Neural progenitor cell (in vitro differentiated cells): ENCODE measurements at regions not wholly inside any gene's neighbourhood (a gene's known extent, or its start where the extent isn't known, plus 50 kb on each side); places are given as distances from the start of the nearest gene placed in this dataset.
"Not testable (repeated sequence)": the region's sequence is repeated elsewhere in the genome, so short reads cannot be mapped to it uniquely, and the experiment has no call there.

Experiments
- DNase-seq: peaks from one replicate; pipeline ENCODE4 v3.0.0-alpha.2; 2016; ENCODE audit warnings: low spot score
- H2AFZ ChIP-seq: fragments of 200-600 bp; sonication (generic); replicated peaks from 2 replicates; pipeline ENCODE4 v1.6.1; 2016; ENCODE audit warnings: antibody characterized with exemption
- H3F3A ChIP-seq: fragments of 200-600 bp; sonication (generic); 2 replicates; pipeline ENCODE4 v1.6.1; 2016; ENCODE audit warnings: antibody characterized with exemption, low read depth
- H3K27ac ChIP-seq: fragments of 200-600 bp; sonication (generic); 2 replicates; pipeline ENCODE4 v1.5.1; 2016; ENCODE audit warnings: mild to moderate bottlenecking
- H3K27me3 ChIP-seq: fragments of 200-600 bp; sonication (generic); 2 replicates; pipeline ENCODE4 v1.6.1; 2016; ENCODE audit warnings: mild to moderate bottlenecking, moderate library complexity
- H3K36me3 ChIP-seq: fragments of 200-600 bp; sonication (generic); 2 replicates; pipeline ENCODE4 v1.5.1; 2016
- H3K4me1 ChIP-seq: fragments of 200-600 bp; sonication (generic); 2 replicates; pipeline ENCODE4 v1.6.1; 2016; ENCODE audit warnings: mixed run types
- H3K4me2 ChIP-seq: fragments of 200-600 bp; sonication (generic); 2 replicates; pipeline ENCODE4 v1.6.1; 2016
- H3K4me3 ChIP-seq: fragments of 200-600 bp; sonication (generic); 2 replicates; pipeline ENCODE4 v1.5.1; 2016
- H3K79me2 ChIP-seq: fragments of 200-600 bp; sonication (generic); 2 replicates; pipeline ENCODE4 v1.6.1; 2016; ENCODE audit warnings: low read depth
- H3K9ac ChIP-seq: fragments of 200-600 bp; sonication (generic); 2 replicates; pipeline ENCODE4 v1.6.1; 2016
- H3K9me3 ChIP-seq: fragments of 200-600 bp; sonication (generic); 2 replicates; pipeline ENCODE4 v1.5.1; 2016; ENCODE audit warnings: low read depth
- H4K20me1 ChIP-seq: fragments of 200-600 bp; sonication (generic); 2 replicates; pipeline ENCODE4 v1.6.1; 2016; ENCODE audit warnings: low read depth
- H3K27ac Mint-ChIP-seq: 3 replicates; pipeline ENCODE4 v1.8.0; 2021; ENCODE audit warnings: mixed read lengths
- H3K27me3 Mint-ChIP-seq: 2 replicates; pipeline ENCODE4 v1.8.0; 2022; ENCODE audit warnings: low read depth, mild to moderate bottlenecking, inconsistent platforms, moderate library complexity, mixed read lengths; ENCODE audit not compliant: insufficient read depth
- H3K36me3 Mint-ChIP-seq: 3 replicates; pipeline ENCODE4 v1.8.0; 2021; ENCODE audit warnings: mixed read lengths
- H3K4me1 Mint-ChIP-seq: 3 replicates; pipeline ENCODE4 v1.8.0; 2021; ENCODE audit warnings: mixed read lengths
- H3K4me3 Mint-ChIP-seq: 3 replicates; pipeline ENCODE4 v1.8.0; 2021; ENCODE audit warnings: mild to moderate bottlenecking, moderate library complexity, mixed read lengths
- H3K9me3 Mint-ChIP-seq: 3 replicates; pipeline ENCODE4 v1.8.0; 2020; ENCODE audit warnings: mixed read lengths
- EZH2 ChIP-seq: fragments of 200-600 bp; sonication (generic); IDR thresholded peaks from 2 replicates; pipeline ENCODE4 v1.6.1; 2017; ENCODE audit warnings: antibody characterized with exemption, mild to moderate bottlenecking, moderate library complexity
- EZH2phosphoT487 ChIP-seq: fragments of 200-600 bp; sonication (generic); IDR thresholded peaks from 2 replicates; pipeline ENCODE4 v1.6.1; 2017; ENCODE audit warnings: antibody characterized with exemption
- TF ChIP-seq, protein P1 (sequence below): fragments of 200-600 bp; sonication (generic); IDR thresholded peaks from 2 replicates; pipeline ENCODE4 v1.5.1; 2017; ENCODE audit warnings: antibody characterized with exemption, mild to moderate bottlenecking

GRCh38 chr5:99404764-99405302 is 476.0 kb upstream of the CHD1 start:
- H4K20me1 ChIP-seq, H3K27ac Mint-ChIP-seq: not testable (repeated sequence)

GRCh38 chr5:99400571-99400970 is 471.8 kb upstream of the CHD1 start:
- peaks cover 13% of the 10 kb centered on the region for H3K4me1 Mint-ChIP-seq
- DNase-seq, H3K27ac ChIP-seq: not testable (repeated sequence)

More at GRCh38 chr5:99404764-99405302, 476.0 kb upstream of the CHD1 start:
- not testable (repeated sequence) for H3K27me3 Mint-ChIP-seq, H3K4me1 ChIP-seq, H3K4me3 ChIP-seq, H3K9ac ChIP-seq, H3K4me2 ChIP-seq, H3K9me3 Mint-ChIP-seq, H3K27me3 ChIP-seq, H2AFZ ChIP-seq, H3K9me3 ChIP-seq, H3K79me2 ChIP-seq, H3K36me3 ChIP-seq, DNase-seq, H3K27ac ChIP-seq, H3F3A ChIP-seq, H3K4me3 Mint-ChIP-seq, H3K4me1 Mint-ChIP-seq, H3K36me3 Mint-ChIP-seq

DNA sequence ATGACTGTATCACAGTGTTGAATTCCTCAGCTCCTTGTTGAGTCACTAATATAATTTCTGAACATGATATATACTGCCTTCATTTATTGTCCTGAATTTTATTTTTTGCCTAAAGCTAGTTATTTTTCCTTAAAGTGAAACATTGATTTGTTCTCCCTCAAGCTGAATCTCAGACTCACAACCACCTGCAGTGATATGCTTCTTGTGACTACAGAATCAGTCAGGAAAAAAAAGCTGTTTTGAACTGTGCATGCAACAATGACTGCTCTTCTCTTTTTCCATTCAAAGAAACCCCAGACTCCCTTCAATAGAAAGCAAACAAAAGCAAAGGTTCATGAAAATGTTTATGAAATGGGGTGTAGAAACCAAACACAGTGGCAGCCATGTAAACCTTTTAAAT is 470.2 kb upstream of the CHD1 start:
- H2AFZ ChIP-seq, result no peak overlapping the region
- H3K9me3 Mint-ChIP-seq, result peaks cover 13% of the 10 kb centered on the region
- H3K4me2 ChIP-seq, result no peak overlapping the region
- peak overlapping the region; percentile 85 for H3K27ac Mint-ChIP-seq
- H3F3A ChIP-seq, result no peaks in the 10 kb centered on the region
- peaks cover 13% of the 10 kb centered on the region for H3K4me1 Mint-ChIP-seq
- no peak overlapping the region for H3K4me3 ChIP-seq
- TF ChIP-seq, protein P1, sequence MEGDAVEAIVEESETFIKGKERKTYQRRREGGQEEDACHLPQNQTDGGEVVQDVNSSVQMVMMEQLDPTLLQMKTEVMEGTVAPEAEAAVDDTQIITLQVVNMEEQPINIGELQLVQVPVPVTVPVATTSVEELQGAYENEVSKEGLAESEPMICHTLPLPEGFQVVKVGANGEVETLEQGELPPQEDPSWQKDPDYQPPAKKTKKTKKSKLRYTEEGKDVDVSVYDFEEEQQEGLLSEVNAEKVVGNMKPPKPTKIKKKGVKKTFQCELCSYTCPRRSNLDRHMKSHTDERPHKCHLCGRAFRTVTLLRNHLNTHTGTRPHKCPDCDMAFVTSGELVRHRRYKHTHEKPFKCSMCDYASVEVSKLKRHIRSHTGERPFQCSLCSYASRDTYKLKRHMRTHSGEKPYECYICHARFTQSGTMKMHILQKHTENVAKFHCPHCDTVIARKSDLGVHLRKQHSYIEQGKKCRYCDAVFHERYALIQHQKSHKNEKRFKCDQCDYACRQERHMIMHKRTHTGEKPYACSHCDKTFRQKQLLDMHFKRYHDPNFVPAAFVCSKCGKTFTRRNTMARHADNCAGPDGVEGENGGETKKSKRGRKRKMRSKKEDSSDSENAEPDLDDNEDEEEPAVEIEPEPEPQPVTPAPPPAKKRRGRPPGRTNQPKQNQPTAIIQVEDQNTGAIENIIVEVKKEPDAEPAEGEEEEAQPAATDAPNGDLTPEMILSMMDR, result no peak
- no peak for TF ChIP-seq EZH2
- TF ChIP-seq EZH2phosphoT487, result no peak
- no peak overlapping the region for H3K4me3 Mint-ChIP-seq
- no peaks in the 10 kb centered on the region for H3K36me3 ChIP-seq
- H3K27me3 ChIP-seq, result no peaks in the 10 kb centered on the region
- no peak for DNase-seq
- no peaks in the 10 kb centered on the region for H3K9me3 ChIP-seq
- H3K79me2 ChIP-seq, result no peaks in the 10 kb centered on the region
- no peak overlapping the region for H3K27ac ChIP-seq
- H3K9ac ChIP-seq, result no peak overlapping the region
- H3K4me1 ChIP-seq, result no peaks in the 10 kb centered on the region
- no peaks in the 10 kb centered on the region for H4K20me1 ChIP-seq
- H3K36me3 Mint-ChIP-seq, result no peaks in the 10 kb centered on the region
- H3K27me3 Mint-ChIP-seq, result peaks cover 5% of the 10 kb centered on the region

More at GRCh38 chr5:99400571-99400970, 471.8 kb upstream of the CHD1 start:
- H3K27ac Mint-ChIP-seq, H3K4me1 ChIP-seq, H3K27me3 Mint-ChIP-seq, H4K20me1 ChIP-seq, H3F3A ChIP-seq, H3K4me2 ChIP-seq, H3K9me3 Mint-ChIP-seq, H3K9me3 ChIP-seq, H3K36me3 ChIP-seq, H3K4me3 Mint-ChIP-seq, H3K79me2 ChIP-seq, H3K4me3 ChIP-seq, H3K27me3 ChIP-seq, H2AFZ ChIP-seq, H3K9ac ChIP-seq, H3K36me3 Mint-ChIP-seq: not testable (repeated sequence)

- peaks cover 8% of the 10 kb centered on the region for H3K36me3 Mint-ChIP-seq
- no peaks in the 10 kb centered on the region for H3K4me1 Mint-ChIP-seq
- Histone ChIP-seq H3F3A (no peaks in the 10 kb centered on the region), H3K79me2 (no peaks in the 10 kb centered on the region), H2AFZ (no peak overlapping the region), H3K36me3 (no peaks in the 10 kb centered on the region), H3K4me2 (no peak overlapping the region), H3K27ac (no peak overlapping the region), H3K4me1 (no peaks in the 10 kb centered on the region), H4K20me1 (no peaks in the 10 kb centered on the region), H3K9ac (no peak overlapping the region), H3K9me3 (peaks cover 13% of the 10 kb centered on the region), H3K27me3 (no peaks in the 10 kb centered on the region), H3K4me3 (no peak overlapping the region)
- DNase-seq, result no peak
- TF ChIP-seq, protein P1, result no peak
- no peak for TF ChIP-seq EZH2
- no peak for TF ChIP-seq EZH2phosphoT487
- H3K9me3 Mint-ChIP-seq, result peaks cover 27% of the 10 kb centered on the region
- H3K4me3 Mint-ChIP-seq, result no peak overlapping the region
- H3K27me3 Mint-ChIP-seq, result peaks cover 4% of the 10 kb centered on the region
- no peak overlapping the region for H3K27ac Mint-ChIP-seq
Observed at GRCh38 chr5:99386406-99387077, 457.7 kb upstream of the CHD1 start.
